Neural cell (in vitro differentiated cells): ENCODE measurements at regions not wholly inside any gene's neighbourhood (a gene's known extent, or its start where the extent isn't known, plus 50 kb on each side); places are given as distances from the start of the nearest gene placed in this dataset.

ENCODE experiments used
- H2AFZ ChIP-seq: fragments of 200-600, 300-800 bp; sonication (generic), shearing (Covaris generic); 2 replicates; pipeline ENCODE4 v1.6.0; 2014; ENCODE audit warnings: low read depth, mild to moderate bottlenecking, antibody characterized with exemption, low read length, moderate library complexity
- H3F3A ChIP-seq: fragments of 200-600 bp; shearing (Covaris generic); 2 replicates; pipeline ENCODE4 v1.6.1; 2016; ENCODE audit warnings: mild to moderate bottlenecking, moderate library complexity, mixed read lengths, antibody characterized with exemption, low read length; ENCODE audit not compliant: insufficient read depth, poor library complexity, severe bottlenecking
- H3K27ac ChIP-seq: fragments of 200-600, 300-800 bp; sonication (generic), shearing (Covaris generic); 2 replicates; pipeline ENCODE4 v1.5.1; 2014; ENCODE audit warnings: mild to moderate bottlenecking, low read length, moderate library complexity
- H3K27me3 ChIP-seq: fragments of 300-800, 200-600 bp; sonication (generic), shearing (Covaris generic); 2 replicates; pipeline ENCODE4 v1.6.0; 2014; ENCODE audit warnings: mild to moderate bottlenecking, low read depth, low read length, moderate library complexity; ENCODE audit not compliant: insufficient read depth
- H3K36me3 ChIP-seq: fragments of 300-800, 200-600 bp; sonication (generic), shearing (Covaris generic); 2 replicates; pipeline ENCODE4 v1.5.1; 2014; ENCODE audit warnings: mild to moderate bottlenecking, antibody characterized with exemption, low read length, moderate library complexity; ENCODE audit not compliant: insufficient read depth
- H3K4me2 ChIP-seq: fragments of 300-800, 200-600 bp; sonication (generic), shearing (Covaris generic); 2 replicates; pipeline ENCODE4 v1.6.0; 2014; ENCODE audit warnings: mild to moderate bottlenecking, low read length
- H3K4me3 ChIP-seq: fragments of 300-800, 200-600 bp; sonication (generic), shearing (Covaris generic); 2 replicates; pipeline ENCODE4 v1.5.1; 2014; ENCODE audit warnings: mild to moderate bottlenecking, low read length, moderate library complexity
- H3K79me2 ChIP-seq: fragments of 200-600 bp; shearing (Covaris generic); replicated peaks from 2 replicates; pipeline ENCODE4 v1.6.0; 2014; ENCODE audit warnings: mild to moderate bottlenecking, low read length, moderate library complexity; ENCODE audit not compliant: insufficient read depth
- H3K9ac ChIP-seq: fragments of 300-800, 200-600 bp; sonication (generic), shearing (Covaris generic); 2 replicates; pipeline ENCODE4 v1.6.1; 2016; ENCODE audit warnings: mild to moderate bottlenecking, low read length, mixed read lengths
- H3K9me2 ChIP-seq: fragments of 200-600 bp; shearing (Covaris generic); 2 replicates; pipeline ENCODE4 v1.6.1; 2016; ENCODE audit warnings: mild to moderate bottlenecking, low read length, mixed read lengths; ENCODE audit not compliant: insufficient read depth
- H3K9me3 ChIP-seq: fragments of 200-600, 300-800 bp; sonication (generic), shearing (Covaris generic); 2 replicates; pipeline ENCODE4 v1.6.1; 2016; ENCODE audit warnings: mild to moderate bottlenecking, mixed run types, low read length, moderate library complexity, mixed read lengths
- H4K20me1 ChIP-seq: fragments of 200-600 bp; shearing (Covaris generic); 2 replicates; pipeline ENCODE4 v1.6.1; 2016; ENCODE audit warnings: mild to moderate bottlenecking, mixed run types; ENCODE audit not compliant: insufficient read depth
- EP300 ChIP-seq: fragments of 450-650 bp; conservative IDR thresholded peaks from 2 replicates; pipeline ENCODE4 v1.6.1; 2014; ENCODE audit warnings: antibody characterized with exemption, mild to moderate bottlenecking, moderate library complexity; ENCODE audit not compliant: poor library complexity, severe bottlenecking
- EZH2 ChIP-seq: fragments of 200-600, 300-800 bp; shearing (Covaris generic), sonication (generic); IDR thresholded peaks from 2 replicates; pipeline ENCODE4 v1.6.1; 2014; ENCODE audit warnings: antibody characterized with exemption, low read length, borderline replicate concordance, mild to moderate bottlenecking; ENCODE audit not compliant: insufficient read depth, poor library complexity, severe bottlenecking
- MXI1 ChIP-seq: fragments of 450-650 bp; conservative IDR thresholded peaks from 2 replicates; pipeline ENCODE4 v1.6.1; 2014; ENCODE audit warnings: antibody characterized with exemption, mild to moderate bottlenecking; ENCODE audit not compliant: poor library complexity, severe bottlenecking
- POLR2AphosphoS5 ChIP-seq: IDR thresholded peaks from 2 replicates; pipeline ENCODE4 v1.6.1; 2012
- RAD21 ChIP-seq: fragments of 450-650 bp; conservative IDR thresholded peaks from 2 replicates; pipeline ENCODE4 v1.6.1; 2014; ENCODE audit warnings: antibody characterized with exemption, mild to moderate bottlenecking, moderate library complexity
- SMC3 ChIP-seq: fragments of 450-650 bp; conservative IDR thresholded peaks from 2 replicates; pipeline ENCODE4 v1.6.1; 2014; ENCODE audit warnings: antibody characterized with exemption, mild to moderate bottlenecking, moderate library complexity; ENCODE audit not compliant: poor library complexity
- TAF1 ChIP-seq: IDR thresholded peaks from 2 replicates; pipeline ENCODE4 v1.6.1; 2012; ENCODE audit warnings: low read depth
- TF ChIP-seq, protein P1 (sequence below): fragments of 450-650 bp; IDR thresholded peaks from 2 replicates; pipeline ENCODE4 v1.5.1; 2014; ENCODE audit warnings: antibody characterized with exemption, mild to moderate bottlenecking, moderate library complexity; ENCODE audit not compliant: poor library complexity, severe bottlenecking
- TF ChIP-seq, protein P2 (sequence below): IDR thresholded peaks from 2 replicates; pipeline ENCODE4 v1.6.1; 2012; ENCODE audit warnings: borderline replicate concordance

DNA sequence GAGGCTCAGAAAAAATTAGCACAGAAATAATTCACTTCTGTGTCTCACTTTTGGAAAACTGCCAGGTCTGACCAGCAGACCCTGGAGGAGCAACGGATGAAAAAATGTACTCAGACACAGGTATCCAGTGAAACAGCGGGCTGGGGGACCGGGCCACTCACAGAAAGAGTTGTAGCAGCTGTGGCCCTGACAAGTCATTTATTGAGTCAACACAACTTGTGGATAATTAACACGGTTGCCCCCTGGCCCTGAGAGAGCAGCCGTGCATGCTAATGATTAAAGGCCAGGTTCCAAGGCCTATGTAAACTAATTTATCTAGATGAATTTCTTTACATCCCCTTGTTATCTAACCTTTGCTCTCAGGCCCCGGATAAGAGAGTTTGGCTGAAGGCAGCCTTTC is 131.3 kb downstream of the AASDHPPT start:
- Histone ChIP-seq H3K36me3 (no peaks in the 10 kb centered on the region), H3K27ac (no peak overlapping the region), H4K20me1 (no peaks in the 10 kb centered on the region), H3K4me3 (no peak overlapping the region), H3K9ac (no peak overlapping the region), H3K27me3 (no peaks in the 10 kb centered on the region), H3K79me2 (no peaks in the 10 kb centered on the region), H3K9me3 (no peaks in the 10 kb centered on the region), H3K9me2 (no peaks in the 10 kb centered on the region), H3K4me2 (no peak overlapping the region), H3F3A (no peaks in the 10 kb centered on the region), H2AFZ (no peak overlapping the region)
- TF ChIP-seq MXI1 (no peak), TAF1 (no peak), SMC3 (no peak), POLR2AphosphoS5 (no peak), EP300 (no peak), RAD21 (no peak), EZH2 (no peak)
- TF ChIP-seq, protein P1, sequence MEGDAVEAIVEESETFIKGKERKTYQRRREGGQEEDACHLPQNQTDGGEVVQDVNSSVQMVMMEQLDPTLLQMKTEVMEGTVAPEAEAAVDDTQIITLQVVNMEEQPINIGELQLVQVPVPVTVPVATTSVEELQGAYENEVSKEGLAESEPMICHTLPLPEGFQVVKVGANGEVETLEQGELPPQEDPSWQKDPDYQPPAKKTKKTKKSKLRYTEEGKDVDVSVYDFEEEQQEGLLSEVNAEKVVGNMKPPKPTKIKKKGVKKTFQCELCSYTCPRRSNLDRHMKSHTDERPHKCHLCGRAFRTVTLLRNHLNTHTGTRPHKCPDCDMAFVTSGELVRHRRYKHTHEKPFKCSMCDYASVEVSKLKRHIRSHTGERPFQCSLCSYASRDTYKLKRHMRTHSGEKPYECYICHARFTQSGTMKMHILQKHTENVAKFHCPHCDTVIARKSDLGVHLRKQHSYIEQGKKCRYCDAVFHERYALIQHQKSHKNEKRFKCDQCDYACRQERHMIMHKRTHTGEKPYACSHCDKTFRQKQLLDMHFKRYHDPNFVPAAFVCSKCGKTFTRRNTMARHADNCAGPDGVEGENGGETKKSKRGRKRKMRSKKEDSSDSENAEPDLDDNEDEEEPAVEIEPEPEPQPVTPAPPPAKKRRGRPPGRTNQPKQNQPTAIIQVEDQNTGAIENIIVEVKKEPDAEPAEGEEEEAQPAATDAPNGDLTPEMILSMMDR: no peak
- TF ChIP-seq, protein P2, sequence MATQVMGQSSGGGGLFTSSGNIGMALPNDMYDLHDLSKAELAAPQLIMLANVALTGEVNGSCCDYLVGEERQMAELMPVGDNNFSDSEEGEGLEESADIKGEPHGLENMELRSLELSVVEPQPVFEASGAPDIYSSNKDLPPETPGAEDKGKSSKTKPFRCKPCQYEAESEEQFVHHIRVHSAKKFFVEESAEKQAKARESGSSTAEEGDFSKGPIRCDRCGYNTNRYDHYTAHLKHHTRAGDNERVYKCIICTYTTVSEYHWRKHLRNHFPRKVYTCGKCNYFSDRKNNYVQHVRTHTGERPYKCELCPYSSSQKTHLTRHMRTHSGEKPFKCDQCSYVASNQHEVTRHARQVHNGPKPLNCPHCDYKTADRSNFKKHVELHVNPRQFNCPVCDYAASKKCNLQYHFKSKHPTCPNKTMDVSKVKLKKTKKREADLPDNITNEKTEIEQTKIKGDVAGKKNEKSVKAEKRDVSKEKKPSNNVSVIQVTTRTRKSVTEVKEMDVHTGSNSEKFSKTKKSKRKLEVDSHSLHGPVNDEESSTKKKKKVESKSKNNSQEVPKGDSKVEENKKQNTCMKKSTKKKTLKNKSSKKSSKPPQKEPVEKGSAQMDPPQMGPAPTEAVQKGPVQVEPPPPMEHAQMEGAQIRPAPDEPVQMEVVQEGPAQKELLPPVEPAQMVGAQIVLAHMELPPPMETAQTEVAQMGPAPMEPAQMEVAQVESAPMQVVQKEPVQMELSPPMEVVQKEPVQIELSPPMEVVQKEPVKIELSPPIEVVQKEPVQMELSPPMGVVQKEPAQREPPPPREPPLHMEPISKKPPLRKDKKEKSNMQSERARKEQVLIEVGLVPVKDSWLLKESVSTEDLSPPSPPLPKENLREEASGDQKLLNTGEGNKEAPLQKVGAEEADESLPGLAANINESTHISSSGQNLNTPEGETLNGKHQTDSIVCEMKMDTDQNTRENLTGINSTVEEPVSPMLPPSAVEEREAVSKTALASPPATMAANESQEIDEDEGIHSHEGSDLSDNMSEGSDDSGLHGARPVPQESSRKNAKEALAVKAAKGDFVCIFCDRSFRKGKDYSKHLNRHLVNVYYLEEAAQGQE: no peak

DNA sequence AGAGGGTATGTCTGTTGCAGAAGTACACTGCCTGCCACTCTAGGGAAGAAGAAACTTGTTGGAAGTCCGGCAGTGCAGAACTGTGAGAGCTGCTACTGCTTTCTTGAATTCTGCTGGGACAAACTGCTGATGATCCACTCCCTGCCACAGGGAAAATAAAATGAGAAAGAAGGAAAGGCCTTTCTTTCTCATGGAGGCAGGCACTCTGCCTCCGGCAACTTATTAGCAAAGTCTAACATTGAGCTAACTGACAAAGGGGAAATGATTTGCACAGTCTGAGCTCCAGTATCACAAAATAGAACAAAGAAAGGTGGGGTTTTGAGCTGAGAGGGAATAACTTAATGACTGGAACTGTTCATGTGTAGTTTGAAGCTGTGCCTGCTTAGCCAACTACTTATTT is 134.6 kb downstream of the AASDHPPT start:
- no peak overlapping the region for H3K9ac ChIP-seq
- no peak overlapping the region for H3K4me3 ChIP-seq
- no peaks in the 10 kb centered on the region for H3F3A ChIP-seq
- H3K79me2 ChIP-seq: no peaks in the 10 kb centered on the region
- H3K27ac ChIP-seq: no peak overlapping the region
- no peaks in the 10 kb centered on the region for H3K9me2 ChIP-seq
- no peaks in the 10 kb centered on the region for H4K20me1 ChIP-seq
- H3K9me3 ChIP-seq: no peaks in the 10 kb centered on the region
- H3K4me2 ChIP-seq: no peak overlapping the region
- H3K36me3 ChIP-seq: no peaks in the 10 kb centered on the region
- H2AFZ ChIP-seq: no peak overlapping the region
- TF ChIP-seq, protein P2: no peak
- TF ChIP-seq EP300 (no peak), EZH2 (no peak), RAD21 (no peak), TAF1 (no peak), POLR2AphosphoS5 (no peak)
- TF ChIP-seq, protein P1: no peak
- no peaks in the 10 kb centered on the region for H3K27me3 ChIP-seq
